ENCODE measurements at regions not wholly inside any gene's neighbourhood (a gene's known extent, or its start where the extent isn't known, plus 50 kb on each side); places are given as distances from the start of the nearest gene placed in this dataset.

- DNase-seq: no peak
Measured at GRCh38 chr16:49022351-49022963, 259.2 kb downstream of the CBLN1 start.

GRCh38 chr16:49021136-49021535 lies 260.5 kb downstream of the CBLN1 start:
- DNase-seq: no peak

GRCh38 chr16:49020436-49020835 lies 261.2 kb downstream of the CBLN1 start:
- no peak for DNase-seq

- DNase-seq: peak; percentile 32
Measured at GRCh38 chr16:49019831-49020230, 261.8 kb downstream of the CBLN1 start.

DNA sequence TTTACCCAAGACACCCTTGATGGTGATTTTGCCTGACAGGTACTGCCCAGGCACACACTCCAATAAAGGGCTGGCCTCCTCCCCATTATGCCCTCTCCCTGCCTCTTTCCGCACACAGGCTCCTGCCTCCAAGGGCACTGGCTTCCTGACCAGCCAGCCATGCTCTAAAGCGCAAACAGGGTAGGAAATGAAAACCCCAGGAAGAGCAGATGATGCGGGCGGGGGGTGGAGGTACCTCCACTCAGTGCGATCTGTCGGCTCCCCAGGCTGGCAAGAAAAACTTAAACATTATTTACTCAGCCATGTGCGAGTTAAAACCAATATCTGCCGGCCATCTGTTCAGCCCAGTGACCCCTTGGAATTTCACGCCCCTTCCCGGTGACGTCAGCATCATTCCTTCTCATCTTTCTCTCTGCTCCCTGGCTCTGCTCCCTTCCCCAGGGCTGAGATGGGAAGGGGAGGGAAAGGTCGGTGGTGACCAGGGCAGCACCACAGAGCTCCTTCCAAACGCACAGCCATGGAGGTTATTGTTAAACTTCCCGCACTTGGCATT lies 262.5 kb downstream of the CBLN1 start:
- no peak for DNase-seq

- DNase-seq: no peak
Measured at GRCh38 chr16:49018259-49018931, 263.2 kb downstream of the CBLN1 start.

DNA sequence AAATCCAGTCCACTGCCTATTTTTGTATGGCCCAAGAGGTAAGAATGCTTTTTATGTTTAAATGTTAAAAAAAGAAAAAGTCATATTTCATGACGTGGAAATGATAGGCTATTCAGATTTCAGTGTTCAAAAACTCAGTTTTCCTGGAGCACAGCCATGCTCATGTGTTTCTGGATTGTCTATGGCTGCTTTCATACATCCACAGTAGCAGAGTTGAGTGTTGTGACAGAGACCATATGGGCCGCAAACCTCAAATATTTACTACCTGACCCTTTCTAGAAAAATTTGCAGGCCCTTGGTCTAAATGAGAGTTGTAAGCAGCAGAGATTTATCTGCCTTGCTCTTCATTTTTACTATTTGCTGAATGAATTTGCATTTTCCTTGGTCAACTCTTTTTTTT lies 264.1 kb downstream of the CBLN1 start:
- DNase-seq: no peak

DNA sequence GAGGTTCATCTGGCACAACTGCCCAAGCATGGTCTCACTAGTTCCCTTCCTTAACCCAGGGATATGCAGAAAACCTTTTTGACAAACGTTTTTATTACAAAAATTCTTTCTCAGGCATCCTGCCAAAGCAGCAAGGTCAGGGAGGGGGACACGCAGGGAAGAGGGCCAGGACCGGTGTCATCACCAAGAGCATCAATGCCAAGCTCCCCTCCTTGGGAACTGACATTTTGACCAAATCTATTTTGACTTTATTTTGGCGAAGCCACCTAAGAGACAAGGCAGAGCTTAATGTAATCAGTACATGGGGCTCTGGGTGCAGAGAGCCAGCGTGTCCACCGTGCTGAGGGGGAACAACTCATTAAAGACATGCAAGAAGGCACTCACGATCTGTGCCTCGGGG lies 265.2 kb downstream of the CBLN1 start:
- no peak for DNase-seq

- no peak for DNase-seq
Measured at GRCh38 chr16:49015225-49015592, 266.4 kb downstream of the CBLN1 start.

- no peak for DNase-seq
Measured at GRCh38 chr16:49014277-49015224, 267.1 kb downstream of the CBLN1 start.

- DNase-seq: no peak
Measured at GRCh38 chr16:49013727-49014080, 267.9 kb downstream of the CBLN1 start.

DNA sequence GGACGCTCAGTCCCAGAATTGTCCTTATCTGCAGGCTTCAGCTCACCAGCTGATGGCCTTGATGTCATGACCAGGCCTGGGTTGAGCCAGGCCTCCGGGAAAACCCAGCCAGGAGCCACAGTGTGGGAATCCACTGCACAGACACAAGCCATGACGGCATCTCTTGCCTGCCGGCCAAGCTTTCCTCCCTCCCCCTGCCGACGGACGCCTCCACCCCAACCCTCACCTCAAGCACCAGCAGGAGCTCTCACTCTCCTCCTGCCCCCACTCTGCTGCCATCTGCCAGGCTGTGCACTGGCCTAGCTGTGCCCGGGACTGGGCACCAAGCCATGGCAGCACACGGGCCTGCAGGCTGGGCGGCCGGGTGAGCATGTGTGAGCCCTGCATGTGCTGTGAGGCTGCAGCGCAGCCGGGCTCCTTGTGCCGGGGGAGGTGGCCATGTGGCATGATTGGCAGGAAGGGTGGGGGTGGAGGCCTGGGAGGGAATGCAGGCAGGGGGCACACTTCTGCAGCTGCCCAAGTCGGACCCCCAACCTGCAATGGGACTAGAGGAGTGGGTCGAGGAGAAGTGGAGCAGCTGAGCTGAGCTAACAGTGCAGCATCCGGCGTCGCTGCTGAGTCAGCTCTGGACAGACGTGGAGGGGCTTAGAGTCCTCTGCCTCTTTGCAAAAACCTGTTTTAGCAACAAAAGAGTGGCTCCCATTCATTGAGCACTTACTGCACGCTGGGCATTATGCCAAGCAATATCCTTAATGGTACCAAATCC lies 268.5 kb downstream of the CBLN1 start:
- DNase-seq: no peak

DNA sequence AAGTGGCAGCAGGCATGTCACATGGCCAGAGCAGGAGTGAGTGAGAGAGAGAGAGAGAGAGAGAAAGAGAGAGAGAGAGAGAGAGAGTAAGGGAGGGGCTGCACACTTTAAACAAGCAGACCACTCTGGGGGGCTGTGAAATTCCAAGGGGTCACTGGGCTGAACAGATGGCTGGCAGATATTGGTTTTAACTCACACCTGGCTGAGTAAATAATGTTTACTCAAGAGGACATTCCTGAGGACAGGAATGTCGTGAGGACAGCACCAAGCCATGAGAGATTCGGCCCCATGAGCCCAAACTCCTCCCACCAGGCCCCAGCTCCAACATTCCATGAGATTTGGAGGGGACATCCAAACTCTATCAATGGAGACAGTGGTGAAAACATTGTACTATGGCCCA lies 269.7 kb downstream of the CBLN1 start:
- DNase-seq: no peak

- DNase-seq: no peak
Measured at GRCh38 chr16:49010879-49011278, 270.8 kb downstream of the CBLN1 start.

GRCh38 chr16:49010396-49010795 lies 271.2 kb downstream of the CBLN1 start:
- no peak for DNase-seq

GRCh38 chr16:49009204-49009603 lies 272.4 kb downstream of the CBLN1 start:
- no peak for DNase-seq

DNA sequence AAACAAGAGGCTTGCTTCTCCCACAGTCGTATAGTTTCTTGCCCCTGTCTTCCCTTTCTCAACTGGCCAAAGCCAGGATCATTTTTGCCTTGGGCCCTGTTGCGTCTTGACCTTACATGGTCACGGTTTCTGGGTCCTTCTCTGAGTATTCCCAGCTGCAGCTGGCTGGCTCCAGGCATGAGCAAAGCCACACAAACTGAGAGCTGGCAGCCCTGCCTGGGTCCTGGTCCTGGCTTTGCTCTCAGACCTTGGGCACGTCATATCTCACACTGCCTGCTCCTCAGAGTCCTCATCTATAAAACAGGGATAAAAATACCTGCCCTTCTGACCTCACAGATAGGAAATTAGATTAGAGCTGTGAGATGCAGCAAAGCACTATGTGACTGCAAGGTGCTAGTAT lies 277.6 kb downstream of the CBLN1 start:
- no peak for DNase-seq

DNA sequence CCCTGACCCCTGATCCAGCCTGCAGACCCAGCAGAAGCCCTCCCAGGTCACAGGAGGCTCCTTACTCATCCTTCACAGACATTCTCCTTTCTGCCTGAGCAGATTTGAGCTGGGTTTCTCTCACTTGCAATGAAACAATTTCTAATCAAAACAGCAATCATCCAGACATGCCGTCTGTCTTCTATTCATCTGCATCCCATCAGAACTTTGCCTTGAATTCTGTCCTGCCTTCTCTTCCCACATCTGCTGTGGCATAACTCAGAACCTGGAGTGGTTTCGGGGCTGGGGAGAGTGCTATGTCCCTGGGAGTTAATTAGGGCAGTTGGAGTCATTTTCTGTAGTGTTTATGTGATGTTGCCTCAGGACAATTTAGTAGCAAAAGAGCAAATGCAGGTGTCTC lies 278.6 kb downstream of the CBLN1 start:
- no peak for DNase-seq

DNA sequence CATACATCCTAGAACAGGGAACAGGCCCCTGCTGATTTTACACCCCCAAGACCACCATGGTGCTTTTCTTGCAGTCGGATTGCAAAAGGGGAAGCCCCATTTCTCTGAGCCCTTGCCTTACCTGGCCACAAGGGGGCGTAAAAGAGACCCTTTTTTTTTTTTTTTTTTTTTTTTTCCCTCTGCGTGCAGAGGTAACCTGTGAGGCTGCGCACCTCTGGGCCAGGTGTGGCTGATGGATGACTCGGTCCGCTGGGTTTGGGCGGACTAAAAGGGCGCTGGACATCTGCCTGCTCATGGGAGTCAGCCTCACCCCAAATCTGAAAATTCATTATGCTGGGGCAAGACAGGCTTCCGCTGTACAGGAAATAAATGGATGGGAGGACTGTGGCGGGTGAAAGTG lies 281.0 kb downstream of the CBLN1 start:
- DNase-seq: no peak

DNA sequence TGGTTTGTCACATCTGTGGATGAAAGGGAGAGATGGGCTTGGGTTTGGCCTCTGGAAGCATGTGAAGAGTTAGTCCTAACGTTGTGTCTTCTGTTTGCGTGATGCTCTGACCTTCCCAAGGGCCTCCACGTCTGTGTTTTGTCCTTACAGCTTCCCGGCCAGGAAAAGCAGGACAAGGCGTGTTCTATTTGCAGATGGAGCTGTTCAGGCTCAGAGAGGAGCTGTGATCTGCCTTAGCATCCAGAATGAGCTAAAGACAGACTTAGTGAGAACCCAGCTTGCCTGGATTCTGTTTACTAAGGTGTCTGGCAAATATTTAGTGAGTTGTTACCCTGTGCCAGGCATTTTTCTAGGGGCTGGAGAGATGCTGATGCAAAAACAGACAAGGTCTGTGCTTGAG lies 282.1 kb downstream of the CBLN1 start:
- no peak for DNase-seq

DNA sequence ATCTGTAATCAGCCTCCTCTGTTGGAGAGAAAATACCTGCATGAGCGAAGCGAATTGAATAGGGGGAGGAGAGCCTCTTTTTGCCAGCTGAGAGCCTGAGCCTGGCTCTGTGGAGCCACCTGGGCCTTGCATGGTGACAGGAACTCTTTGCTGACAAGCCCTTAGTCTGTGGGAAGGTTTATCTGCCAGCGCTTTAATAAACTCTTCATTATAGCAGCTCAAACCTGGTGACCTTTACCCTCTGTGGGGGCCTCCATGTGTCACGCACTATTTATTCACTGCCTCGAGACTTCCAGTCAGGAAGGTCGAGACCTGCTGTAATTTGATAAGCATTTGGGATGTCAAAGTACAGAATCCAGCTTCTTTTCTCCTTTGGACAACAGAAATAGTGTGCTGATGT lies 282.6 kb downstream of the CBLN1 start:
- DNase-seq: no peak

- no peak for DNase-seq
Measured at GRCh38 chr16:48997946-48998345, 283.7 kb downstream of the CBLN1 start.

DNA sequence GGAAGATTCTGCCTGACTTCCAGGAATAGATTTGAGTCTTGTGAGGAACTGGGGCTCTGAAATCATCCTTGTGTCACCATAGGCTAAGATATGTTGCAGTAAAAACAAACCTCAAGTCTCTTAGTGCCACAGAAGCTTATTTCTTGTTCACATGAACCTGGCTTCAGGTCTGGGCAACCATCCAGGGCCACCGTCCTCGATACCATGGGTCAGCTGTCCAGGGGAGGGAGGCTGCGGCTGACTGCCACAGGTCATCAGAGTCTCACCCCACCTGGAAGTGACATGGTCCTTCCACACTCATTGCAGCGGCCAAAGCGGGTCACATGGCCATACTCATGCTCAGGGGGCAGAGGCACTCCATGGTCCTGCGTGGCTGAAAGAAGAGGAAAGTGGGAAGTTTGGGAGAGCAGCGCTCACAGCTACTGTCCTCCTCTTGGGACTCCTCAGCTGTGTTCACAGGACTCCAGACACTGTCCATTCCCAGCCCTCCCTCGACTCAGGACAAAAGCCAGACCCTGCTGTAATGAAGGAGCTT lies 284.5 kb downstream of the CBLN1 start:
- DNase-seq: no peak

Data from NCI-H2227 treated with DMSO at 0.1 percent for 48 hours (cell line).